HL-60/S4 (cell line): ENCODE measurements at regions not wholly inside any gene's neighbourhood (a gene's known extent, or its start where the extent isn't known, plus 50 kb on each side); places are given as distances from the start of the nearest gene placed in this dataset.

ENCODE experiments used
- in situ Hi-C: fragments of 300-500 bp; cut with MboI; formaldehyde crosslinking; loops from 2 replicates; pipeline ENCODE4 v1.14.3; 2022; ENCODE audit warnings: low sequenced_read_pairs

DNA sequence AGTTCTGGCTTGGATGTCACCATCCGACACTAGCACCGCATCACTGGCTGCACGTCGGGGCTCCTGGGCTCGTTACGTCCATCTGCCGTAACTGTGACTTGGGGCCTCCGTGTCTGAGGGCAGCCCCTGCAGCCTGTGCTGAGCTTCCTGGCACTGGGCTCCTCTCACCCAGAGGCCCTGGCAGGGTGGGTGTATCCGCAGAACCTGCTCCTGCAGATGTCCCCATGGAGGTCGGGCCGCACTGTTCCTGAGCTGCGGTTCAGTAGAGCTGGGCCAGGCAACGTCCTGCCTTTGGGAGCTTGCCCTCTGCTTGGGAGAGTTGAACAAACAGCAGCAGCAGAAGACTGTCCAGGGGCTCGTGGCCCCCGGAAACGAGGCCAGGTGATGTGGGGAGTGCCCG is 71.4 kb downstream of the RGS12 start:
- in situ Hi-C loops, result no loop called here

DNA sequence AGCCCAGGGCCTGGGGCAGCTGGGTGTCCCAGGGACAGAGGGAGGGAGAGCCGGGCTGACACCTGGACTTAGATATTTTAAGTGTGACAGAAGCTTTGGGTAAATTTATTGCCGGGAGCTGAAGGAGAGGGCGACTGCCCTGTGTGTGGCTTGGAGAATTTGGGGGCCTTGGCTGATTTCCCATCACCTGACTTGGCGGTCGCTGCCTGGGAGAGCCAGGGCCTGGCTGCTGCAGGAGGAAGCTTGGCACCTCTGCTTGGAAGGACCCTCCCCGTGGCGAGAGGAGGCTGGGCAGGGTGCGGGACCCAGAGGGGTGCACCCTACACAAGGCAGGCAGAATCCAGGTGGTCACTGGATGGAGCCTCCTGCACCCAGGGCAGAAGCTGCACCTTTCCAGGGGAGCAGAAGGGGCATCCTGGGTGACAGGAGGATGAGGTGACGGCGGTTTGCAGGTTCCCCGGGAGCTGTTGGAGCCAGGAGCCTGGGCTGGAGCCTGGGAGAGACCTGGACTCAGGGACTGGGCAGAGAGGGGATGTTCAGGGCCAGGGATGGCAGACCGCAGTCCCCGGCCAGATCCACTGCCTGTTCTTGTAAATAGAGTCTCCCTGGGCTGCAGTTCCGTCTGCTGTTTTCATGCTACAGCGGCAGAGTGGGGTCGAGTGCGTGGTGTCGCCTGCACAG is 72.0 kb downstream of the RGS12 start:
- in situ Hi-C loops, result no loop called here

DNA sequence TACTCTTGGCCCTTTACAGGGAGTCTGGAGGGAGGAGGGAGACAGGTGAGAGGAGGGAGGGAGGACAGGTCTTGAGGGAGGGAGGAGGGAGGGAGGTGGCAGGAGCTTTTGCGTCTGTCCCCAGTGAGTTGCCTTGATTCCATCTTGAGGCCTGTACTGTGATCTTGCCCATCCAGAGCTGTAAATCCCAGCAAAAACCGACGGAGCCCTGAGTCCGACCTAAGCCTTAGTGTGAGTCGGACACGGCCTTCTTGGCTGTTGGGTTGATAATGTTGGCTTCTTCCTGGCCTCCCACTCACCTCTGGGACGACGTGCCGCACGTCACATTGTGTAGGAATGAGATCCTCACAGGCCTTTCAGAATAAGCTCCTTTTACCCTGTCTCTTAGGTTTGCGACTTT is 72.5 kb downstream of the RGS12 start:
- in situ Hi-C loops, result no loop called here

DNA sequence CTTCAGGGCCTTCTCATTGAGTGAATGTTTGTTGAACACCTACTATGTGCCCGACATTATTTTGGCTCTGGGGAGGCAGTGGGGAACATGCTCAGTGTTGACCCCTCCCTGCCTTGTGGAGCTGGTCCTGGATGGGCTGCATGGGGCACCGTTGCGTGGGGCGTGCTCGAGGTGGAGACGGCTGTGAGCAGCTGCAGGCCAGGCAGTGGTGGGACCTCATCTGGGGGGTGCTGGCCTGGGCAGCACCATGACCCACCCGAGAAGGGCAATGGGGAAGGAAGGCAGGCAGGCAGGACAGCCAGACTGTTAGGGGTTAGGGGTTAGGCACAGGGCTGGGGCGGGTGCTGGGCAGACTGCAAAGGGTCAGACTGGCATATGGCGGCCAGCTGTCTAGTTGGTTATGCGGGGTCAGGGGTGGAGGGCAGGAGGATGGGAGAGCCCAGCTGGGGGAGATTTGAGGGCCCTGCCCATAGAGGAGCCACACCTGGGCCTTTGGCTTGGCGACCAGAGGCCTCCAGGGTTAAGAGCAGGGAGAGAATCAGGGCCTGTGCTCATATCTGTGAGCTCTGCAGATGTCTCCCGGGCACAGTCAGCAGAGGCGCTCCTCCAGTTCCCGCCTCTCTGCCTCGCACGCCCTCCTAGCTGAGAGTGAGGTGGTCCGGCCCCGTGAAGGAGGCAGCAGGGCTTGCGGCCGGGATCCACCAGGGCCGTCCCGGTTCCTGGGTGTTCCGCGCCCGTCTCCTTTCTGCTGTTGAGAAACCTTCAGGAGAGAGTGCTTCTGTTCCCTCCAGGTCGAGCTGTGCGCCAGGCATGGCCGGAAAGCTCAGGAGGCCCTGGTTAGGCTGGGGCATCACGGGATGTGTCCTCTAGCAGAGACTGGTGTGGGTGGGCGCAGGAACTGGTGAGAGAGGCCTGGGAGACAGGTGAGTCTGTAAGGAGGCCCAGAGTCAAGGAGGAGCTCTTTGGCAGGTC is 73.3 kb downstream of the RGS12 start:
- in situ Hi-C loops, result no loop called here

DNA sequence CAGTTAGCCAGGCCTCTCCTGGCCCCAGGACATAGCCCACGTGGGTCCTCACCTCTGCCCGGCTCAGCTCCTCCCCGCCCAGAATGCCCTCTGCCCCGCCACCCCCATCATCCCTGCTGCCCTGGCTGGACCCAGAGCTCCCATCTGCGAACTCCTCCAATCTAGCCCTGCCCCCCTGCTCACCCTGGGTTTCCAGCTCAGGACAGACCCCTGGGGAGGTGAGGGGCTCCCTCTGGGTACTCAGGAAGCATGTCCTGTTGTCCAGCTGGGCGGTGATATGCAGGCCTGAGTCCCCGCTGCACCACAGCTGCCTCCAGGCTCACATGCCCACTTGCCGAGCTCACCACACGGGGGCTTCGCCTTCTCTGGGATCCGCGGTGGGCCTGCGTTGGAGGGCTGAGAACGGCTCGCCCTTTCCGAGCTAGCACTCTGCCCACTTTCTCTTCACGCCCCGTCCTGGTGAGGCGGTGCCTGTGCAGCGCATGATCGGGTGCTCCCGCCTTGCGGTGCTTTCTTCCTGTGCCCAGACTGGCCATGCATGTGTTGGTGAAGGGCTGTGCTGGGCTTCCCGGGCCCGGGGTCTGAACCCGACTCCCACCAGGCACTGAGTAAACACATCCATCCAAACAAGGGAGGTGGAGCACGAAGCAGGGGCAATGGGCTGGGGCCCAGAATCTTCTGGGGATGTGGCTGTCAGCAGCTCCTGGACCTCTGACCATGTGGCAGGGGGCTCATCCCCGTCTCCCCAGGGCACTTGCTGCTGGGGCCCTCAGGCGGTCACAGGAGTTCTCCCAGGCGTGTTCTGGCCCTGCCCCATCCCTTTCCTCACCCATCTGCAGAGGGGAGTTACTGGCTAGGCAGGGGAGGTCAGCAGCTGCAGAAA is 74.3 kb downstream of the RGS12 start:
- in situ Hi-C loops, result no loop called here

DNA sequence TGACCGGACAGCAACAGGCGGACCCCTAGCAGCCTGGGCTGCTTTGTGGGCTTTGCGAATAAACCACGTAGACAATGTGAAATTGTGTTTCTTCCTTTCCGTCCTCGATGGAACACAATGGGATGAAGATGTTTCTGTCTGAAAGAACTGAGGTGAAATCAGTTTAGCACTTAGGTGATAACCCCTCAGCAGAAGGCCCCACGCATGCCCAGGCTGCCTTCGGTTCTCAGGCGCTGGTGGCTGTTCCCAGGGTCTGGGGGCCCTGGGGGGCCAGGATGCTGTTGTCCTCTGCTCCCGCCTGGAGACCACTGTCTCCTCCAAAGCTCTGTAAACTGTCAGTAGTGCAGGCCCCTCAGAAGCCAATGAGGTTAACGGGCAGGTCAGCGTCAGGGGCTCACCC is 73.9 kb upstream of the HGFAC start:
- in situ Hi-C loops, result no loop called here

DNA sequence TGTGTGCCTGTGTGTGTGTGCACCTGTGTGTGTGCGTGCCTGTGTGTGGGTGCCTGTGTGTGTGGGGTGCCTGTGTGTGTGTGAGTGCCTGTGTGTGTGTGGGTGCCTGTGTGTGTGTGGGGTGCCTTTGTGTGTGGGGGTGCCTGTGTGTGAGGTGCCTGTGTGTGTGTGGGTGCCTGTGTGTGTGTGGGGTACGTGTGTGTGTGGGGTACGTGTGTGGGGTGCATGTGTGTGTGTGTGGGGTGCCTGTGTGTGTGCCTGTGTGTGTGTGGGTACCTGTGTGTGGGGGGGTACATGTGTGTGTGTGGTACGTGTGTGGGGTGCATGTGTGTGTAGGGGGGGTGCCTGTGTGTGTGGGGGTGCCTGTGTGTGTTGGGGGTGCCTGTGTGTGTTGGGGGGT is 73.4 kb upstream of the HGFAC start:
- in situ Hi-C loops, result no loop called here

DNA sequence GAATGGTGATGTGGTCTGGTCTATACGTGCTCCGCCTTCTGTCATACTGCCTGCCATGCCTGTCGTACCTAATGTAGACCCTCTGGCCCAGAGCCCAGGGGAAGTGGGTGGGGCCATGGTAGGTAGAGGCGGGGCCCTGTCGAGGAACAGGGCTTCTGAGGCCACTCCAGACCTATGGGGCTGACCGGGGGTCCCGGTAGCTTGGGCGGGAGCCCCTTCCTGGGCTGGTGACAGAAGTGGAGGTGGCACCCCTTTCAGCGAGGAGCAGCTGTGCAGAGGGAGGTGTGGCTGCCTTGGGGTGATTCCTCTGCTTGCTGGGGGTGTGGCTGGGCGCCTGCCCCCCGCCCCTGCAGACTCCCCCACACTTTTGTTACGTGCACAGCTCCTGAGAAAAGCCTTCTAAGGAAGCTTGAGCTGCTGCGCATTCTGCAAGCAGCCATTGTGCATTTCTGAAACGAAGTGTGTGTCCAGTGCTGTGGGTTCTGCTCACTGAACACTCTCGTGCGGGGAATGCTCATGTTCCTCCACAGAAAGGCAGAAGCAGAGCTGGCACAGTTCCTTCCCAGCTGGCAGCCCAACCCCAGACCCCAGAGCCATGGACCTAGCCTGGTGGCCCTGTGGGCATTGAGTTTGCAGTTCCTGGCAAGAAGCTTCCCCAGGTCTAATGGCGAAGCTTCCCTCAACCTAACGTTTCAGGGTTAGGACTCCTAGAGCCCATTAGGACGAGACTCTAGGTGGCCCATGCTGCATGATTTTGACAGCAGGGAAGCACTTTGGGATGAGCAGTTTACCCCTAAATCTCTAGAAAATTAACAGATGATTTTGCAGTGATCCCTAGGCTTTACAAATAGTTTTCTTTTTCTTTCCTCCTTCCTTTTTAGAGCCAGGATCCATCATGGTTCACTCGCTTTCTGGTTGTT is 72.7 kb upstream of the HGFAC start:
- in situ Hi-C loops, result no loop called here

DNA sequence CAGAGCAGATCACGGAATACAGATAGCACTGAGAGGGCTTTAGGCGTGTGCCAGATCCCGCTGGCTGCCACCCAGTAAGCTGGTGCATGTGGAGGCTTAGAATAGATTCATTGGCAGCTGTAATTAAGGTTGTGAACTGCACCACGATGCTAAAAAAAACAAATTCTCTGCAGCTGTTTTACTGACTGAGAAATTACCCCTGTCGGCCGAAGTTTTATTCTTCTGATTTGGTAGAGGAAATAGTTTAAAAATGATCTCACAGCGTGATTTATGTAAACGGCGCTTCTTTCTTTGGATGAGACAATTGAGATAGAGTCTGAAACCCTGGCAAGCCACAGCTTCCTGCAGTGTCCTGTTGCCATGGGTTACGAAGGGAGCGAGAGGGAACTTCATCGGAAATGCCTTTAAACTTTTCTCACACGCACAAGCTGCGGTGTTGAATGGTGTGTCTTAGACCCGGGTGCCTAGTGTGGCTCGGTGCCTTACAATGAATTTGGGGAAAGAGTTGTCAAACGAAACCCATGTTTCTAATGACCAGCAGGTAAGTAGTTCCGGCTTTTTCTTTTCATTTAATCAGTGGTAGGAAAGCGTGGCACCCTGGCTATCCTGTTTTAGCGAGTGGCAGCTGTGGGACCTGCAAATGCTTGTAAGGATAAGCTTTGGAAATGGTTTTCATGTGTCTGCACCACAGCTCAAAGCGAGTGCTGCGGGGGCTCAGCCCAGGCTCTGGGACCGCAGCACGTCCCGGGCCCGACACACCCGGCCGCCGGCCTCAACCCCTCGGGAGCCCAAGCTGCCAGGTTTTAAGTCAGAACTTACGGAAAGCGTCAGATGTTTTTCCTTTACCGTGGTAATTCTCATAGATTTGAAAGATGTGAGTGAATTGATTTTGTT is 71.7 kb upstream of the HGFAC start:
- in situ Hi-C loops, result no loop called here

DNA sequence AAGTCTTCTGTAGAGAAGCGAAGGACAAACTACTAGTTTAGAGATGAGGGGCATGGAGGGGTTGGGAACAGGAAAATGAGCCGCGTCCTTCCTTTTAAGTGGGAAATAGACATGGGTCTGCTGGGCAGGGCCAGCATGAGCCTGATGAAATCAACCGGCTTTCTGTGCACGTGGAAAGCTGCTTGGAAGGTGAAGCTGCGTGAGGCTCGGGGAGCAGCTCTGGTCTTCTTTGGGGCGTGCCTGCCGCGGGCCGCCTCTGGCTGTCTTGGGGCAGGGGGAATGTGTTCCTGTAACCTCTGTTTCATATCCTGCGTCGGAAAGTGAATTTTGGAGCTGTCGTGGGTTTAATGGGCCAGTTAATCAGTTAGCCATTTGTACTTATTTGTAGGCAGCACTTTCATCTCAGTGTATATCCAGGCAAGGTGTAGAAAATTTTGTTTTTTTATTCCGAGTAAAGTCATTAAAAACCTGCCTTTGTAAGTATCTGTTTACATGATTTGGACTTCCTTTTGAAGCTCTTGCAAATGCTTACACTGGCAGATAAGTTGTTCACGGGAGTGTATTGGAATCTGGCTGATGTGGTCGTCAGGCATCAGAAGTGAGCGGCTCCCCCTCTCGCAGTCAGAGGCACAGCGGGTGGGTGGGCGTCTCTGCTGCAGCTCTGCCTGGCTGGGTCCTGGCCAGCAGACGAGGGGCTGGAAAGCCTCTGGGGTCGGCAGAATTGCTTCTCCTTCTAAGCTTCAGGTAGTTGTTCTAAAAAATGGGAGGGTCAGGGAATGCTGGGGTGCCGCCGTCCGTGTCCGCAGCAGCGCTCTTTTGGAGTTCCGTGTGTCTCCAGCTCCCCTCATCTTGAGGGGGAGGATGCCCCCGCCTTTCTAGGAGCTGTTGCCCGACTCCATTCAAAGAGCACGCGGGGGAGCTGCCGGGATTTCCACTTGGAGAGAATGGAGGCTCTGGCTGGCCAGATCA is 70.5 kb upstream of the HGFAC start:
- in situ Hi-C loops, result no loop called here

DNA sequence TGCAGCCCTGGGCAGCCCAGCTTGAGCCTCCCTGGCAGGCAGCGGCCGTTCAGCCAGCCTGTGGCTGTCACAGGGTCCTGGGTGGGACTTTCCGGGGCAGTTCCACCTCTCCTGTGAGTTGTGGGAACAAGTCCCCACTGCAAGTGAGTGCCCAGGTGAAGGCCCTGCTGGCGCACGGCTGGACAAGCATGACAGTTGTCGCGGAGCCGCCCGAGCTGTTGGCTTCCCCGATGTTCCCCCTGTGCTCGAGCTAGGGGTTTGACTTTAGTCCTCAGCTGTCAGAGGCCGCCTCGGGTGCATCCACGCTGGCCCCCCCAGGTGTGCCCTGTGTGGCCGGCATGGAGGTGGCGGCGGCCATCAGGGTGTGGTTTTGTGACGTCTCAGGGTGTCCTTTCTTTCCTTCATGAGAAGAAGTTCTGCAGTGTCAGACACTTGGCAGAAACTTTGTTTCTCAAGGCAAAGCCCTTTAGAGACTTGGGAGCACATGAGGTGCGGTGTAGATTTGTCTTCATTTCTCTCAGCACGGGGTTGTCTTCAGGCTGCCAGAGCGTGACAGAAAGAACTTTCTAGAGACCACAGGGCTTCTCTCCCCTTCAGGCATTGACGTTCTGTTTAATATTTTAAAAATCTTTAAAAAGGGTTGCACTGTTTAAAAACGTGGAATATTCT is 69.4 kb upstream of the HGFAC start:
- in situ Hi-C loops, result no loop called here

DNA sequence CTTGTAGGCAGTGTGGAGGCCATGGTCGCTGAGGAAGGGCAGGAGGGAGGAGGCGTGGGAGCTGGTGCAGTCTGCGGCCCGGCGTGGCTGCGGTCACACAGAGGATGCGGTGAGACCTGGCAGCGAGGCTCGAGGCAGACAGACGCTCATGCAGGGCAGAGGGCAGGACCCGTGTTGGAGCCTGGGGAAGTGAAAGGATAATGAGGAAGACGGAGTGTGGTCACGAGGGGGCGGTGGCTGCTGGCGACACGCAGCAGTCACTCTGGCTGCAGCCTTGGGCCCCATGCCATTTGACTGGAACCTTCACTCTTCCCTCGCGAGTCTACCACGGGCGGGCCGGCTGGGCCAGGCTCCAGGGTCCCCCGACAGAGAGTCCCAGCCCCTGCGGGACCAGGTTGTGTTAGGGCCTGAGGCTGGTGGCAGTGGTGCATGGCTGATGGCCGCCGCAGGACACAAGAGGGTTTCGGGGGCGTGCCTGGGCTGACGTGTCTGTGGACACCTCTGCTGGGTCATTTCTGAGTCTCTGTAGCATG is 68.8 kb upstream of the HGFAC start:
- in situ Hi-C loops, result no loop called here

DNA sequence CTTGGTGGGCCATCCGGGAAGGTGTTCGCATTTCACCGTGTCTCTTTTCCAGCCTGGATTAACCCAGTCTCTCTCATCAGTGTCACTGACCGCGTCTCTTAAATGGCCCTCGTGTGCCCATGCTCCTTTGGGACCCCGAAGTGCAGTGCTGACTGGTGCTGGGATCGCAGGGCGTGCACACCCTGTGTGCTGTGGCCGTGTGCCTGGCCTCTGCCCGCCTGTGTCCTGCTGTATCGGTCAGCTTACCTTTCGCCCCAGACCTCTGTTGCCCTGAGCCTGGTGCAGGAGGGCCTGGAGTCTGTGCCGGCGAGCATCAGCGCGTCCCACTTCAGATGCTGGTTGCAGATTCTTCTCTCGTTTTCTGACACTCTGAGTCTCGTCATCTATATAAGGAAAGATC is 68.3 kb upstream of the HGFAC start:
- in situ Hi-C loops, result no loop called here

DNA sequence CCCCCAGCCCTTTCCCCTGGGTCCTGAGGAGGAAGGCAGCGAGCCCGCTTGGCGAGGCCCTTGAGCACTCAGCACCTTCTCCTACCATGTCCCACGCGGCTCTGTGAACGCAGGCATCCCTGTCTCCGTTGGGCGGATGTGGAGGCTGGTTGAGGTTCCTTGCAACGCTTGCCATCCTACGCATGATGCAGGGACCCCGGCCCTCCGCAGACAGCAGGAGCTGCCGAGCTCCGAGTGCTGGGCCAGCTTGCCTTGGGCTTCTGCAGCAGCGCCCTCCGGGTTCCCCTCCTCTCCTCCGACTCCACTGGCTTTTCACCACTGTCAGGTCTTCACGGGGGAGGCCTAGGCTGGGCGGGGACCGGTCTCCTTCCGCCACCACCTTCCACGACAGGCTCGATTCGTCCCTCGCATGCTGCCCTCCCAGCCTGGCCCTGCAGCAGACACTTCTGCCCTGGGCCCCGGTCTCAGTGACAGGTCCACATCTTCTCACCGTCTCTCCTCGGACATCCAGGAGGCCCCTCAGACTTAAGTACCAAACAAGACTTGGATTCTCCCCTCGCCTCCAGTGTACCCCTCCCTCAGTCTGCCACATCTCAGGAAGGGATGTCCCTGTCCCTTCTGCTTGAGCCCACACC is 67.6 kb upstream of the HGFAC start:
- in situ Hi-C loops, result no loop called here

DNA sequence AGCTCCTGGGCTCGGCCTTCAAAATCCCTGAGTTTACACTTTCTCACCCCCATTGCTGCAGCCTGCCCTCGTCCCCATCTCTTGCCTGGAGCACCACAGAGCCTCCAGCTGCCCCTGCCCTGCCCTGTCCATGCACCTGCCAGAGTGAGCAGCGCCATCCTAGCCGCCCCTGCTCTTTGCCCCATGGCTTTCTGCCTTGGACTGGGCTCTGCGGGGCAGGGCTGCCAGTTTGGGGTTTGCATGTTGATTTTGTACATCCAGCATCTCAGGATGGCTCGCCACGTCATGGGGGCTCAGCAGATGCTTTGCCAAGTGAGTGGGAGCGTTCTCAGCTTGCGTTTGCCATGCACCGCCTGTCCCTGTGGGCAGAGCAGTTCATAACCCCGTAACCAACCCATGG is 67.1 kb upstream of the HGFAC start:
- in situ Hi-C loops, result no loop called here

DNA sequence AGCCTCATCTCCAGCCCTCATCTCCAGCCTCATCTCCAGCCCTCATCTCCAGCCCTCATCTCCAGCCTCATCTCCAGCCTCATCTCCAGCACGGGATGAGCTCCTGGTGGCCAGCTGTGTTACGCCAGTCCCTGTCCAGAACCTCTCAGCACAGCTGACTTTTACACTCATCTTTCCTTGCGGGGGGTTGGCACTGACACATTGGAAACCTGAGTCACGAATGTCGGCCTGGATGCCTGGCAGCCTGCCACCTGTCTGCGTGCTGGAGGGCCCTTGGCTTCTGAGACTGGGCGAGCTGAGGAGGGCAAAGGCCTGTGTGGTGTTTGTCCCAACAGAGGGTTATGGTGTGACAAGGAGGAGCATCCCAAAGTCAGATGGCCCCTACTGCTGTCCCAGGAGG is 66.1 kb upstream of the HGFAC start:
- in situ Hi-C loops, result no loop called here

DNA sequence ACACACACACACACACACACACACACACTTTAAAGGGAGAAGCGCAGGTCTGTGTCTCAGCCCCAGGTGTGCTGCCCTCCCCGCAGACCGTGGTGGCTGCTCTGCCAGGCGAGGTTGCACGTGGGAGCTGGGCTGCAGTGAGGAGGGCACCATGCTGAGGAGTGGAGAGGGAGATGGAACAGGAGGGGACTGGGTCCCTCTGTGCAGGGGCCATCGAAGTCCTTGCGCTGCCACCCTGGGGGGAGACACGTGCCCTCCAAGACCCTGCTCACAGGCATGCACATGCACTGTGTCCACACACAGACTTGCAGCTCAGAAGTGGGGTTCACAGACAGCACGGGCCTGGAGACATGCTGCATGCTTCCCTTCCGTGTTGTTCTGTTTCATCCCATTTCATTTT is 65.5 kb upstream of the HGFAC start:
- in situ Hi-C loops, result no loop called here
